Stimulated activated CD8-positive, alpha-beta memory T cell treated with anti-CD3 and anti-CD28 coated beads, Interleukin-12 subunit alpha, Interleukin-12 subunit beta, amount 100 ng/mL, for 4 hours (primary cell): ENCODE measurements at regions not wholly inside any gene's neighbourhood (a gene's known extent, or its start where the extent isn't known, plus 50 kb on each side); places are given as distances from the start of the nearest gene placed in this dataset.

Experiments
- DNase-seq: peaks from one replicate; pipeline ENCODE4 v3.0.0-alpha.2; 2020; ENCODE audit warnings: low read depth

GRCh38 chr1:208419746-208420420 is 175.7 kb upstream of the PLXNA2 start:
- no peak for DNase-seq

- no peak for DNase-seq
These were observed 176.5 kb upstream of the PLXNA2 start for GRCh38 chr1:208420696-208421095.

DNA sequence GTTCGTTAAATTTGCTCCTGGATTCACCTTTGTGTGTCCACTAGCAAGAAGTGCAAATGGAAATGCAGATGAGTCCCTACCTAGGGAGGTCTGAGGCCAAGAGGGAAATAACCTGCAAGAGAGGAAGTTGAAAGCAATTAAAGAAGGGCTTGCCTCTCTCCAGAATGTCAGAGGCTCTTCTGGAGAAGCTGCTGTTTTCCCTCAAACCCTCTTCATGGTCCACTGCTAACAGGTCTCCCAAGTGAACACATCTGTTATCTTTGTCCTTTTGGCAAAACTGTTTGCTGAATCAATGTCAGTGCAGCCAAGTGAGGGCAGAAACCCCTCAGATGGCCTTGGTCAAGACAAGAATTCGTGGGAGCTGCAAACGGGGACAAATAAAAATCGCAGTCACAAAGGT is 177.3 kb upstream of the PLXNA2 start:
- no peak for DNase-seq

GRCh38 chr1:208423526-208423925 is 179.3 kb upstream of the PLXNA2 start:
- DNase-seq = no peak

DNA sequence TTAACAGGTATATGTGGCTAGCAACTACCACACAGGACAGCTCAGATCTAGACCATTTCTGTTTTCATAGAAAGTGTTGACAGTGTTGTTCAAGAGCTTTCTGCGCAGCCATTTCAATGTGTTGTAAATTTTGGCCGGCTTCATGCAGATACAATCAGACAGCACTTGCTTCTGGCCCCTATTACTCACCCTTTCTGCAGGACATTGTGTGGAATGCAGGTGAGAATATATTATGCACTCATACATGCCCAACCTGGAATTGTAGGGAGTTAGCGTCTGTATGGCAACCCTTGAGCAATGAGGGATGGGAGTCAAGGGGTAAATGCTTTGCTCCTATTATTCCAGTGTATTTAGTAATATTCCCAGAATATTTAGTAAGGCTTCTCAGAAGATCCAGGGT is 180.9 kb upstream of the PLXNA2 start:
- DNase-seq = no peak

- no peak for DNase-seq
These were observed 186.0 kb upstream of the PLXNA2 start for GRCh38 chr1:208430220-208430619.

DNA sequence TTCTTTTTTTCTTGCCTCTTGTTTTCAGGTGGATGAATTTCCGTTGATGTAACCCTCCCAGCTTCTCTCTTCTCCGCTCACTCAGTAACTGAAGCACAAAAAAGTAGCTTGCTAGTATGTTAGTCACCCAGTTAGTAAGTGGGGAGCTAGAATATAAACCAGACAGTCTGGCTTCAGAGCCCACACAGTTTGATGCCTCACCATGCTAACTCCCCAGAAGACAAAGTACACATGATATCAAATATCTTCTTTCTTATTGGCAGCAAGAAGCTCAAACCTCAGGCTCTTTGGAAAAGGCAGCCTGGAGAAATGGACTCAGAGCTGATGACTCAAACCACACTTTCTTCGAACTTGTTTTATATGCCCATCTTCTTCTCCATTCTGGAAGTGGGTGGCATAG is 187.5 kb upstream of the PLXNA2 start:
- DNase-seq = no peak

DNA sequence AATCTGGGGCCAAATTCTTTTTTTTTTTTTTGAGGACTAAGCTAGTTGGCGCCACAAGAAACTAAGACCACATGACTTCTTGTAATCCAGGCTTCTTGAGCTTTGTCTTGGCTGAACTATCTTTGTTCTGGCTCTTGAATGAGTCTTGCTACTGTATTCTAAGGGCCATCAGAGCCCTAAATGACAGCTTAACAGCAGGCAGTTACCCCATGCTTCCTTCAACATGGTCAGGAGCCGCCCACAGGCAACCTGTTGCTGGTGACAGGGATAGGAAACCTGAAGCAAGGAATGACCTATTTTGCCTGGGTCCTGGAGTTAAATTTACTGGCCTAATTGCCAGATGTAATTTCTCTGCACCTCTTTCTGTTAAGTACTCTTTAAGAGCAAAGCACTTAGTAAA is 188.2 kb upstream of the PLXNA2 start:
- DNase-seq = no peak

DNA sequence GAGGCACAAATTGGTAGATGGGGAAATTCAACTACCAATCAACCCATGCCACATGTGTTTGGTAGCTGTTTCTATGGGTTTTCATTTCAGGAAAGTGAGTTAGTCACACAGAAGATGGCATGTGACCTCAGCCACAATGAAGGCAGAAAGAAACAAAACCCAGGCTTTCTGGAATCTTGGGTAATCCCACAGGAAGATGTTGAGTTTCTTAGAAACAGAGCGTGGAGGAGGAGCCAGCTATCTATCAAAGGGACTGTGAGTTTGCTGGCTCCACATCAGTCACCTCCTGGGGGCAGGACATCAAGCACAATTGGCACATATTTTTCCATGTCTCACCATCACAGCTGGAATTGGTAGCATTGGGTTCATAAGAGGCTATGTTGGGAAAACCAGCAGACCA is 188.9 kb upstream of the PLXNA2 start:
- DNase-seq = no peak

DNA sequence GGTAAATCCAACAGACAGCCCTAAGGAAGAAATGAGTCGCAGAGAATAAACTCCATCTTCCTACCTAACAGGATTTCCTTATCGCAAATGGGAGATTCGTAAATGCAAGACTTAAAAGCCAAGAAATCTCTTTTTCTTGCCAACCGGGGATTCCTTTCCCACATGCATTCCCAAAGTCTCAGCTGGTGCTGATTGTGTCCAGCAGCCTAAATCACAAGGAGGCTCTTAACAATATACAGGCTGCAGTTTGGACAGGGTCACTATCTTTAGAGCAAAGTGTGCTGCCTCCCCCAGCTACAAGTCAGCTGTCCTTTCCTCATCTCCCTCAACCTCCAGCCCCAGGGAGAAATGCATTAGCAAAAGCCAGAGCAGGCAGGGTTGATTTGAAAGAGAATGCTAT is 189.8 kb upstream of the PLXNA2 start:
- no peak for DNase-seq

- DNase-seq = no peak
These were observed 193.2 kb upstream of the PLXNA2 start for GRCh38 chr1:208437401-208437800.

- DNase-seq = no peak
These were observed 194.0 kb upstream of the PLXNA2 start for GRCh38 chr1:208438112-208438699.

DNA sequence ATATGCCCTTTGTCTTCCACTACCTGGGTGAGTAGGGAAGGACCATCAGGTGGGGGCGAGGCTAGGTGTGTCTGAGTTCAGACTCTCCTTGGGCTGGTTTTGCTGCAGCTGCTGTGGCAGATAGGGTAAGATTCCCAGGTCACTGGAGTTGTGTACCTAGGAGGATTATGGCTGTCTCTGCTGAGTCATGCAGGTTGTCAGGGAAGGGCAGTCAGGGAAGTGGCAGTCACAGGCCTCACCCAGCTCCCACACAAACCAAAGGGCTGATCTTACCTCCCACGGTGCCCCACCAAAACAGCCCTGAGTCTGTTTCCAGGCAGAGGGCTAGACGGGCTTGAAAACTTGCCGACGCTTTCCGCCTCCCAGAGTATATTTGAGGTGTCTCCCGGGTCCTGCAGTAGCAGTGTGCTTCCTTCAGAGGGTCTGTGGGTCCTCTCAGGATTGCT is 201.6 kb upstream of the PLXNA2 start:
- no peak for DNase-seq

- DNase-seq = no peak
These were observed 202.1 kb upstream of the PLXNA2 start for GRCh38 chr1:208446271-208446691.

- no peak for DNase-seq
These were observed 204.2 kb upstream of the PLXNA2 start for GRCh38 chr1:208448425-208448824.

GRCh38 chr1:208449951-208450350 is 205.8 kb upstream of the PLXNA2 start:
- no peak for DNase-seq

GRCh38 chr1:208450958-208451357 is 206.8 kb upstream of the PLXNA2 start:
- no peak for DNase-seq

DNA sequence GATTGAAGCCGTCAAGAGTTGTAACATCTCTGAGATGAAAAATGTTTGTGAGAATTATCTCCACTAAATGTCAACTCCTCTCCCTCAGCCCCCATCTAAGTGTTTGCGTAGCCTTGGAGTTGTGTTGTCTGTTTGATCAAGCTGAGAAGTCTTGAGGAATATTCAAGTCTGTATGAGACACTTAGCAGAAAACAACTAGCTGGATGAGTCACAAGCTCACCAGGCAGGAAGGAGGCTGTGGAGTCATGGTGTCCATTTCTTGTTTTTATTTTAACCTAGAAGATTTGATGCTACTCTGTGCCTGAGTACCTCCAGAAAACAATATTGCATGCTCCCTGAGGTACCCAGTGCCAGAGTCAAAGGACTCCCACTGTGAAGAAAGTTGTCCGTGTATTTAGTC is 211.6 kb upstream of the PLXNA2 start:
- no peak for DNase-seq

GRCh38 chr1:208456487-208456886 is 212.3 kb upstream of the PLXNA2 start:
- no peak for DNase-seq

DNA sequence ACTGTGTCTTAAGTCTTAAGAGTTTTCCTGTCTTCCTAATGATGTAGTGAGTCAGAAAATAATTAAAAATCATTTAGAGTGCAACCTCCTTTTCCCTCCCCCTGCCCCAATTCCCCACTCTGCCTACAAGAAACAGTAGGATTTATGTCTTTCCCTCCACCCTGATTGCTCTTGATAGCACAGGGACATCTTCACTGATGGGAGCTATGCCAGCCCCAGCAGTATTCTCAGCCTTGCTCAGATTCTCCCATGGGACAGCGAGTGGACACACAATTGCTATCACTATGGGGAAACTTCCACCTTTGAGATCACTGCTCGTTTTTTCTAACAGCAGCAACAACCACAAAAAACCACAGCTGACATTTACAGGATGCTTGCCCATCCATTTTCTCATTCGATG is 216.6 kb upstream of the PLXNA2 start:
- no peak for DNase-seq

GRCh38 chr1:208461680-208462079 is 217.5 kb upstream of the PLXNA2 start:
- DNase-seq = no peak

- no peak for DNase-seq
These were observed 218.6 kb upstream of the PLXNA2 start for GRCh38 chr1:208462761-208463160.

GRCh38 chr1:208465266-208465665 is 221.1 kb upstream of the PLXNA2 start:
- no peak for DNase-seq
